GM18951 (cell line): ENCODE measurements at regions not wholly inside any gene's neighbourhood (a gene's known extent, or its start where the extent isn't known, plus 50 kb on each side); places are given as distances from the start of the nearest gene placed in this dataset.
"Not testable (repeated sequence)": the region's sequence is repeated elsewhere in the genome, so short reads cannot be mapped to it uniquely, and the experiment has no call there.

ENCODE experiments used
- POLR2A ChIP-seq: IDR thresholded peaks from 4 replicates; pipeline ENCODE4 v1.6.1; 2011; ENCODE audit warnings: mild to moderate bottlenecking; ENCODE audit not compliant: insufficient read length, insufficient read depth; ENCODE audit errors: extremely low read depth
- in situ Hi-C: fragments of 300-500 bp; cut with MboI; formaldehyde crosslinking; loops from one replicate; pipeline ENCODE4 v1.12.0; 2022; ENCODE audit warnings: low sequenced_read_pairs, mixed read lengths, inconsistent platforms; ENCODE audit not compliant: unreplicated experiment

DNA sequence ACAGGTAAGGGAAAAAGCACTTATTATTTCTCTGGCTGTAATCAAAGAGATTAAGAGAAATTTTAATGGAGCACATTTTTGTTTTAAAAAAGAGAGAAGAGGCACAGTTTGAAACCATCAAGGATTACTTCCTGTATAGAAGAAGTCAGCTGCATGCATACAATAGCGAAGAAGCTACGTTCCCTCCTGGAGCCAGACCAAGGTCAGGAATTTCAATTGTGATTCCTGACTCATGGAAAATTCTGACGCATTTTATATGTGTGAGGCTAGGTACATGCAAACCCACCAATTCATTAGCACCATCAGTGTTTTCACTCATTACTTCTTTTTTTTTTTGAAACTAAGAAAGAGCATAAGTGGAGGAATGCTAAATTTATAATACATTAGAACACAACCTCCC lies 232.7 kb upstream of the SGK1 start:
- TF ChIP-seq POLR2A: no peak
- in situ Hi-C loops: no loop called here

- in situ Hi-C loops: no loop called here
- no peak for TF ChIP-seq POLR2A
These were observed 231.9 kb upstream of the SGK1 start for GRCh38 chr6:134549854-134550253.

DNA sequence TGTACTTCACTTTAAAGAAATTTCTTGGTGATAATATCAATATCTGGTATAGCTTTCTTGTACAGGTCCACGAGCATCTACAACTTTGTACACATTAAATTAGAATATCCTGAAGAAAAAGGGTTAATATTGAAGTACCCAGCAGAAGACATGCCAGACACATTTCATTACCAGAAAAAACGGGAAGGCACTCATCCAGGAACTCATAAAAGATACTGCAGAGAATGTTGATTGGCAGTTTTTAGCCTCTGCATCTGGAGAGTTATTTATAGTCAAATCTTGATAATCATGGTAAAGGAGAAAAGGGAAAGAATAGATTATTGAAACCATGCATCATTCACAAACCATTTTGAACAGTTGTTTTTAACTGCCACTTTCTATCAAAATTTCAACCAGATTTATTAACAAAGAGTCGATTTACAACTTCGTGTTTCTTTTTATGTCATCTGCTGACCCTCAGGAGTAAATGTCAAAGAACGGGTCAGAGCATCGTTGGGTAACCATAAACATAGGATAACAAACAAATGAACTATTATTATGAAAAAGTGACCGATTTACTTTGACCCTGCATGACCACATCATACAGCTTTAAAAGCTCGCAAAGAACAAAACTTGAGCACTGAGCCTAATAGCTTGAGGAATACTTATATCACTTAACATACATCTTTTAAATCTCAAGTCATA lies 229.2 kb upstream of the SGK1 start:
- in situ Hi-C loops: no loop called here

GRCh38 chr6:134544737-134545136 lies 226.8 kb upstream of the SGK1 start:
- in situ Hi-C loops: no loop called here
- TF ChIP-seq POLR2A: no peak

More for the DNA sequence above, 229.2 kb upstream of the SGK1 start:
- no peak for TF ChIP-seq POLR2A

GRCh38 chr6:134543128-134543527 lies 225.2 kb upstream of the SGK1 start:
- in situ Hi-C loops: no loop called here
- no peak for TF ChIP-seq POLR2A

DNA sequence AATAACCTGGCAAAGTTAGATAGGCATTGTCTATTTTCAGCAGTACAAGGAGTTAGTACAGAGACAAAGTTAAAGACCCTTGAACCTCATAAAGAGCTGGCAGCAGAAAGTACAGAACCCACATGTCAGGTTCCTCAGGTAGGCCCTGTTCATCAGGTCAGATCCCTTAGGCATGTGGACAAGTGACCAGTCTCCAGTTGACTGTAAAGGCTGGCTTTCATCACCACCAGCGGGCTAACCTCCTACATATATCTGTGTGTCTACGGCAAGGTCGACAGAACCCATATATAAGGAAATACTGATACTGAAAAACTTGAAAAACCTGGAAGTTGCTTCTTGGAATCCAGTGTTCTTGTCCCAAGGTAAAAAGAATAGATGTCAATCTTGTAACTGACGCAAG lies 223.1 kb upstream of the SGK1 start:
- in situ Hi-C loops: no loop called here
- TF ChIP-seq POLR2A: no peak

DNA sequence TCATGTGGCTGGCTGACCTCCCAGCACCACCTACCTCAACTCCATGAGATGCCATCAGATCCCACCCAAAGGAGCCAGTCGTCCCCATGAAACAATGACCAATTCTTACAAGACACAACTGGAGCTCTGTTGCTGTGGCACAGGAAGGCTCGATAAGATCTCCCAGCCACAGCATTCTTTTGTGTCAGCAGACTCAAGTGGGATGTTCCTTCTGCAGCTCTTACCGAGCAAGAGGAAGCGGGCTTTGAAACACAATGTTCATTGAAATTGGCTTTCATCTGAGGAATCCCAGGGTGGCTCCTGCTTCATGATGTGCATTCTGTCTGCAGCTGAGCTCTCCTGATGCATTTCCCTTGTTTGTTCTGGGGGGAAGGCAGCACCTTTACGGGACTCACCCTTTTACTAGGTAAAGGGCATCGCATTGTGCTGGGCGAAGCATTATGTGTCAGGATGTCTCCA lies 222.0 kb upstream of the SGK1 start:
- in situ Hi-C loops: no loop called here
- TF ChIP-seq POLR2A: no peak

GRCh38 chr6:134537765-134538164 lies 219.9 kb upstream of the SGK1 start:
- in situ Hi-C loops: not testable (repeated sequence)

- no peak for TF ChIP-seq POLR2A
- in situ Hi-C loops: no loop called here
These were observed 219.2 kb upstream of the SGK1 start for GRCh38 chr6:134537146-134537555.

DNA sequence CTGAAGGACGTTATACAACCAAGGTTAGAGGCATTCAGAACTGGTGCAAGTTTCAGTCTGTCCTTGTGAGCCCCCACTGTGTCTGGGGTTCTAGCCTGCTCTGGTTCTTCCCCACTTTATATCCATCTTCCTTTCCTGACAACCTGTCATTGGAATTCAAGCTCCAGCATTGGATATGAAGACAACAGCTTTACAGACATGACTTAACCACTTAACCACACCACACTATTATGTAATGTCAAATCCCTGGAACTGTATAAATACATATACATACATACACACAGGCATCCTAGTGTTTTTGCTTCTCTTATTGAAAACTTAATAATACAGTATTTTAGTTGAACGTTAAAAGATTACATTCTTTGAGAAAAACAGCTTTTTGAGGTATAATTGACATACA lies 217.9 kb upstream of the SGK1 start:
- in situ Hi-C loops: no loop called here
- TF ChIP-seq POLR2A: no peak

GRCh38 chr6:134534708-134535149 lies 216.8 kb upstream of the SGK1 start:
- TF ChIP-seq POLR2A: no peak
- in situ Hi-C loops: no loop called here

DNA sequence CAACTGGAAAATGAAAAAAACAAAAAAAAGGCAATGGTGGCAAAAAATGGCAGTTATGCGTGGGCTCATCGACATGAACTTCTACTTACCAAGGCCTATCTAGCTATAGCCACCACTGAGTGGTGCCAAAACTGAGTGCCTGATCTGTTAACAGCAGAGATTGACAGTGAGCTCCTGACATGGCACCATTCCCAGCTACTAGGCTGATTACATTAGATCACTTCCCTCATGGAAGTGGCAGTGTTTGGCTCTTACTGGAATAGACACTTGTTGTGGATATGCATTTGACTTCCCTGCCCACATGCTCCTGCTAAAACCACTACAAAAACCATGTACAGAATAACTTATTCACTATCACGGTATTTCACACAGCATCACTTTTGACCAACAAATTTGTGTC lies 216.1 kb upstream of the SGK1 start:
- in situ Hi-C loops: no loop called here
- no peak for TF ChIP-seq POLR2A

DNA sequence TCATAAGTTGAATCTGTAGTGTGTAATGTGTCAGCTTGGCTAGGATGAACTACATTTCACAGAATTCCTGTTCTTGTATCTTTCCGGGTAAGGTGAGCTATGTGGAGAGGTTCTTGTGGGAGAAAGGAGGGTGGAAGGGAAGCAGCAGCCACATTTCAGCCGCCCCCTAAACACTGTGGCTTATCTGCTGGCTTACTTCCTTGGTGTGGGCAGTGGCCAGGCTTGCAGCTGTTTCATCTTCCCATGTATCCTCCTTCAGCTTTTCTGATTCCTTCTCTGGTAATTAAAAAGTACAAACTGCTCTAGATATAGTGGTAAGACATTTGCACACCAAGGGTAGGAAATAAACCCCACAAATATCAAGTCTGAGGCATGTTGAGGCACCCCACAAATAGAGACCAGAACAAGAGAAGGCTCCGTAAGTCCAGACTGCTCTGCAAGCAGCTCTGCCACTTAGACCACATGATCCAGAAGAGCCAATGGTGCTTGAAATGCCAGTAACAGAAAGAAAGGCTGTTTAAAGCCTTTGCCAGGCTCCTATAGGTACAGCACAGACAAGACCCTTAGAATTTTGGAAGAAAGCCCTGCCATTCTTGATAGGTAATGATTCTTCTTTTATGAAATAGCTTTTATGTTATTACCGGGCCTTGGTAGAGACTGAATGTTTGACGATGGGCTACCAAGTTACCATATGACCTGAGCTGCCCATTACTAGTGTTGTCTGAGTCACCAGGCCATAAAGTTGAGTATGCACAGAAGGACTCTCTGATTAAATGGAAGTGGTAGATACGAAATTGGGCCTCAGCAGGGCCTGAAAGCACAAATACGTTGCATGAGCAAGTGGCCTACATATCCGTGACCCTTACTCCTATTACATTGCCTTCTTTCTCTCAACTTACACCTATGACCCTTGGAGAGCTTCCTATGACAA lies 215.0 kb upstream of the SGK1 start:
- TF ChIP-seq POLR2A: no peak
- in situ Hi-C loops: no loop called here

DNA sequence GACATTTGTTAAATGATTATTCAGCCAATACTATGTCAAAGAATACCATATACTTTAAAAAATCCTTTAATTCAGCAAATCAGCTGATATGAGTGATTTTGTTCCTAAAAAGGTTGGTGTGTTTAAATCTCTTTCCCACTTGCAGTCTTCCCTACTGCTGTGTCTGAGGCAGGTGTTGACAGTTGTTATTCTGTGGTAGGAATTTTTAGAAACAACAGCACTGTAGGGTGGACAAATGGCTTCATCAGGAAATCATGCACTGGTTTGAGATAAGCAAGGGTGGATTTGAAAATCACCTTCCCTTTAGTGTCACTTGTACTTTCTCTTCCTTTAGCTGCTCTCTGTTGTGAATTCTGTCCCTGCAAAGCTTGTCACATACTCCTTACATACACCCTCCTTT lies 213.7 kb upstream of the SGK1 start:
- no peak for TF ChIP-seq POLR2A
- in situ Hi-C loops: no loop called here

- TF ChIP-seq POLR2A: no peak
- in situ Hi-C loops: no loop called here
These were observed 213.3 kb upstream of the SGK1 start for GRCh38 chr6:134531188-134531551.
